Adipocyte (in vitro differentiated cells): ENCODE measurements at regions not wholly inside any gene's neighbourhood (a gene's known extent, or its start where the extent isn't known, plus 50 kb on each side); places are given as distances from the start of the nearest gene placed in this dataset.
"Not testable (repeated sequence)": the region's sequence is repeated elsewhere in the genome, so short reads cannot be mapped to it uniquely, and the experiment has no call there.

Experiments used
- DNase-seq: peaks from one replicate; pipeline ENCODE4 v3.0.0-alpha.2; 2015; ENCODE audit warnings: low read depth
- H3K27me3 ChIP-seq: replicated peaks from 2 replicates; pipeline ENCODE4 v1.7.0; 2013; ENCODE audit warnings: mild to moderate bottlenecking, low read length, moderate library complexity; ENCODE audit not compliant: control insufficient read depth, insufficient read depth
- H3K36me3 ChIP-seq: 2 replicates; pipeline ENCODE4 v1.7.0; 2013; ENCODE audit warnings: low read length, mild to moderate bottlenecking, moderate library complexity; ENCODE audit not compliant: control insufficient read depth, insufficient read depth, severe bottlenecking
- H3K4me1 ChIP-seq: 2 replicates; pipeline ENCODE4 v1.7.0; 2013; ENCODE audit warnings: mild to moderate bottlenecking, low read length, moderate library complexity; ENCODE audit not compliant: control insufficient read depth, insufficient read depth
- H3K4me3 ChIP-seq: 2 replicates; pipeline ENCODE4 v1.7.0; 2013; ENCODE audit warnings: mild to moderate bottlenecking, low read length, moderate library complexity
- H3K9ac ChIP-seq: 2 replicates; pipeline ENCODE4 v1.7.0; 2013; ENCODE audit warnings: mild to moderate bottlenecking, low read length, moderate library complexity
- H3K9me3 ChIP-seq: 2 replicates; pipeline ENCODE4 v1.7.0; 2013; ENCODE audit warnings: mild to moderate bottlenecking, low read length, moderate library complexity; ENCODE audit not compliant: control insufficient read depth

GRCh38 chr5:143594902-143595818, 191.7 kb upstream of the NR3C1 start:
- Histone ChIP-seq H3K9me3 (no peaks in the 10 kb centered on the region), H3K27me3 (no peaks in the 10 kb centered on the region), H3K36me3 (no peaks in the 10 kb centered on the region), H3K9ac (no peak overlapping the region), H3K4me3 (no peak overlapping the region), H3K4me1 (peaks cover 15% of the 10 kb centered on the region)
- peak; percentile 19 for DNase-seq

DNA sequence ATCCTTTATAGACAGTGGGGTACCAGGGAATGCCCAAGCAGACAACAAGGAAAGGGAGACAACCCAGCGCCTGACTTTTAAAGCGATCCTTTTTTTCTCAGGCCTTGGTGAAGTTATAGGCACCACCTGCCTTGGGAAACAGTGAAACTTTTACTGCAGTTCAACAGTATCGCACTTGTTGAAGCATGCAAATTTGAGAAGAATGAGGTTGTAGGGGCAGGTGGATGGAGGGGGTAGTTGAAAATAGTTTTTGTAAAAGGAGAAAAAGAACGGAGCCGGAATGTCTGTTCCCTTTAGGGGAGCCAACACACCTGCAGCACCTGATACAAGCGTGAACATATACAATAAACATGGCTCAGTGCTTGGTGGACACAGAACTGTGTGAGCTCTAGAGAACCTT, 190.2 kb upstream of the NR3C1 start:
- H3K9ac ChIP-seq, result no peak overlapping the region
- no peaks in the 10 kb centered on the region for H3K9me3 ChIP-seq
- no peaks in the 10 kb centered on the region for H3K36me3 ChIP-seq
- H3K27me3 ChIP-seq, result no peaks in the 10 kb centered on the region
- no peak overlapping the region for H3K4me3 ChIP-seq
- DNase-seq, result no peak
- peaks cover 15% of the 10 kb centered on the region for H3K4me1 ChIP-seq

DNA sequence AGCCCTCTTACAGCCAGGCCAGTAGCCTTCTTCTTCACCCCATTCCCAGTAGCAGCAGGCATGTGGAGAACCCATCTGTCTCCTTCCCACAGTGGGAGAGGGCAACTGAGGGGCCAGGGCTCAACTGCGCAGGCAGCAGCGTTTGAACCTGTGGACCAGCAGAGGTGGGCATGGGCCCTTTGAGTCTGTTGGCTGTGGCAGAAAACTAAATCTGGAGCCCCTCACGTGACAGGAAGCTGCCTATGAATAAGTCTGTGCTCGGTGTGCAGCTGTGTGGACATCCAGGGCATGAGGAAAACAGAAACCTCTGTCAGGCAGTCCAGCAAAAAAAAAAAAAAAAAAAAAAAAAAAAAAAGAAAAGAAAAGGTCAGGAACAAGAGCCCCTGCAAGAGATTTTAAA, 189.2 kb upstream of the NR3C1 start:
- Histone ChIP-seq H3K9me3 (no peaks in the 10 kb centered on the region), H3K9ac (no peak overlapping the region), H3K4me3 (no peak overlapping the region), H3K36me3 (no peaks in the 10 kb centered on the region), H3K4me1 (peaks cover 15% of the 10 kb centered on the region), H3K27me3 (no peaks in the 10 kb centered on the region)
- DNase-seq, result no peak

DNA sequence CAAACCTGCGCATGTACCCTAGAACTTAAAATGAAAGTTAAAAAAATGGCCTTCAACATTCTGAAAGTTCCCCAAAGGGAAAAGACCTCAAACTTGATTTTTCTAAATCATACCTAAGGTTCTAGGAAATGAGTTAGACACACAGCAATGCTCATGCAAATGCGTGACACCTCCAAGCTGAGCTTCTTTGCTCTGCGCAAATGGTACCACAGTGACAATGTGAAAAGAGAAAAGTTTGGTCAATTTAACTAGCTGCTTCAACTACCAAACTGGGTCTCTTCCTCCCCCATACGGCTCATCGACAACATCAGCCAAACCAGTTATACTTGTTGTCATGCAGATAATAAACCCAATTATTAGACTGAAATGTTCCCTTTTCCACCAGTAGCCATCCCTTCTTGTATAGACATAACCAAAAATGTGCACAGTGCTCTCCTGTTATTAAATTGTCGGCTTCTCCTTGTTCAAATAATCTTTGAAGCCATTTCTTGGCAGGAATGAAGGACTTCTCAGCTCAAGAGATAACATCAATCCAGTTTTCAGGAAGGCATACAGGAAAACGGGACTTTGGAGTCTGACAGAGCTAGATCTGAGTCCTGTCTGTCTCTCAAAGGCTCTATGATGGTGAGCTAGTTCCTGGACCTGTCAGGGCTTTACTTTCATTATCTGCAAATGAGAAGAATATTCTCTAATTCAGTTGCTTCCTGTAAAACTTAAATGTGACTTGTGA, 185.6 kb upstream of the NR3C1 start:
- no peaks in the 10 kb centered on the region for H3K9me3 ChIP-seq

DNA sequence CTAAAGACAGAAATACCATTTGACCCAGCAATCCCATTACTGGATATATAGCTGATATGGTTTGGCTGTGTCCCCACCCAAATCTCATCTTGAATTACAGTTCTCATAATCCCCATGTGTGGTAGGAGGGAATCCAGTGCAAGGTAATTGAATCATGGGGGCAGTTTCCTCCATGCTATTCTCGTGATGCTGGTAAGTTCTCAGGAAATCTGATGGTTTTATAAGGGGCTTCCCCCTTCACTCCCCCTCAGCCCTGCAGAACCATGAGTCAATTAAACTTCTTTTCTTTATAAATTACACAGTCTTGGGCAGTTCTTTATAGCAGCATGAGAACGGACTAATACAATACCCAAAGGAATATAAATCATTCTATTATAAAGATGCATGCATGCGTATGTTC, 184.6 kb upstream of the NR3C1 start:
- not testable (repeated sequence) for H3K9ac ChIP-seq, H3K9me3 ChIP-seq, H3K27me3 ChIP-seq, H3K4me1 ChIP-seq, H3K36me3 ChIP-seq, H3K4me3 ChIP-seq, DNase-seq

More for the DNA sequence above, 185.6 kb upstream of the NR3C1 start:
- no peak for DNase-seq
- Histone ChIP-seq H3K27me3 (no peaks in the 10 kb centered on the region), H3K4me3 (no peak overlapping the region), H3K4me1 (no peaks in the 10 kb centered on the region), H3K36me3 (no peaks in the 10 kb centered on the region), H3K9ac (no peak overlapping the region)

DNA sequence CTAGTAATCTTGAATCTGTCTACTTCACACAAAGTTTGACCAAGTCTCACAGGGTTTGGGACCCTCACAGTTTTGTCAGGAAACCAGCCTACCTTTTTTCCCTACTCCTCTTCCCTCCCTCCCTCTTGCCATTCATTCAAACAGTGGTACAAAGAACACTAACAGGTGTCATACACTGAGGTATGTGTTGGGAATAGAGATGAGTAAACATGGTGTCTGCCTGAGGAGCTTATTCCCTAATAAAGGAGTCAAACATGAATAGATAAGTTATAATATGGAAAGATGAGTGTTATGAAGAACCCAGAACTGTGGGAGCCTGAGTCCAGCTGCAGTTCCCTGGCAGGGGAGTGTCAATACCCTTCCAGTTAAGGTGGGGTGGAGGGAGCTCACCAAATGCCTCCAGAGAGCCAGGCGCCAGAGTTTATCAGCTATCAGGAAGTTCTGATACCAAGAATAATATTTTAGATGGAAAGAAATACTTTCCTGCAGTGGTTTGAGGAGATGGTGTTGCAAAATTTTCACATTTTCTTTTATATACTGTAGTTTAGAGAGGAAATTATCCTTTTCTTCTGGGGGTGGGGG, 183.4 kb upstream of the NR3C1 start:
- no peak for DNase-seq
- no peaks in the 10 kb centered on the region for H3K4me1 ChIP-seq
- no peak overlapping the region for H3K9ac ChIP-seq
- H3K9me3 ChIP-seq, result no peaks in the 10 kb centered on the region
- no peaks in the 10 kb centered on the region for H3K36me3 ChIP-seq
- H3K4me3 ChIP-seq, result no peak overlapping the region
- no peaks in the 10 kb centered on the region for H3K27me3 ChIP-seq

GRCh38 chr5:143585970-143586369, 182.5 kb upstream of the NR3C1 start:
- peak; percentile 14 for DNase-seq
- H3K9ac ChIP-seq, result no peak overlapping the region
- no peaks in the 10 kb centered on the region for H3K27me3 ChIP-seq
- no peaks in the 10 kb centered on the region for H3K9me3 ChIP-seq
- H3K4me1 ChIP-seq, result no peaks in the 10 kb centered on the region
- H3K36me3 ChIP-seq, result no peaks in the 10 kb centered on the region
- H3K4me3 ChIP-seq, result no peak overlapping the region

DNA sequence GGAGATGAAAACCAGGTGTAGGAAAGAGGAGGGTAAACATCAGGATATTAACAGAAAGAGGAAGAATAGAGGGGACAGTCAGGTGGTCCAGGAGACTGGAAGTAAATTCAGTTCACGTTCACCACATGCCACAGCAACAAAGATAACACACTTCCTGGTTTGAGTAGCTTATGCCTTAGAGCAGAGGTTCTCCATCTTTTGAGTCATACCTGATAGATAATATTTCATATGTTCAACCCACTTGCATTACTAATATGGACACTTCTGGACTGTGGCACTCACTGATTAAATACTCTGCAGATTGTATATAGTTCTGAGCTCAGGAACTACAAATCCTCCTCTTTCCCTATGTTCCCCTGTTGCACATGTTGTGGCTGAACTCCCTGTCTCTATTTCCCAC, 179.9 kb upstream of the NR3C1 start:
- no peaks in the 10 kb centered on the region for H3K27me3 ChIP-seq
- no peak overlapping the region for H3K4me3 ChIP-seq
- no peaks in the 10 kb centered on the region for H3K4me1 ChIP-seq
- H3K36me3 ChIP-seq, result no peaks in the 10 kb centered on the region
- no peak for DNase-seq
- H3K9ac ChIP-seq, result no peak overlapping the region
- no peaks in the 10 kb centered on the region for H3K9me3 ChIP-seq

GRCh38 chr5:143582869-143583268, 179.4 kb upstream of the NR3C1 start:
- Histone ChIP-seq H3K9ac (no peak overlapping the region), H3K36me3 (no peaks in the 10 kb centered on the region), H3K27me3 (no peaks in the 10 kb centered on the region), H3K4me1 (peaks cover under 1% of the 10 kb centered on the region), H3K9me3 (no peaks in the 10 kb centered on the region), H3K4me3 (no peak overlapping the region)
- DNase-seq, result no peak

- Histone ChIP-seq H3K9me3 (no peaks in the 10 kb centered on the region), H3K36me3 (no peaks in the 10 kb centered on the region), H3K27me3 (no peaks in the 10 kb centered on the region), H3K4me3 (no peak overlapping the region), H3K9ac (no peak overlapping the region), H3K4me1 (peaks cover 8% of the 10 kb centered on the region)
- no peak for DNase-seq
These were observed 178.7 kb upstream of the NR3C1 start for GRCh38 chr5:143582176-143582575.

- H3K36me3 ChIP-seq, result no peaks in the 10 kb centered on the region
- DNase-seq, result no peak
- H3K4me3 ChIP-seq, result no peak overlapping the region
These were observed 178.2 kb upstream of the NR3C1 start for GRCh38 chr5:143581649-143582048.

More at GRCh38 chr5:143581649-143582048, 178.2 kb upstream of the NR3C1 start:
- Histone ChIP-seq H3K9ac (no peak overlapping the region), H3K4me1 (peaks cover 13% of the 10 kb centered on the region), H3K27me3 (no peaks in the 10 kb centered on the region), H3K9me3 (no peaks in the 10 kb centered on the region)
